ENCODE measurements at regions not wholly inside any gene's neighbourhood (a gene's known extent, or its start where the extent isn't known, plus 50 kb on each side); places are given as distances from the start of the nearest gene placed in this dataset.

GRCh38 chr14:101502761-101503392 is 58.4 kb upstream of the DIO3 start:
- Histone ChIP-seq H4K20me1 (ENCODE audit: insufficient read depth, low read length) (no peaks in the 10 kb centered on the region), H3K9ac (ENCODE audit: low read length) (no peak overlapping the region), H2AFZ (ENCODE audit: low read length) (no peak overlapping the region), H3K9me3 (replicated peaks; ENCODE audit: insufficient read depth, low read length) (no peaks in the 10 kb centered on the region), H3K27ac (ENCODE audit: low read length) (no peak overlapping the region), H3K4me2 (ENCODE audit: low read depth, low read length) (no peak overlapping the region), H3K79me2 (ENCODE audit: low read length) (no peaks in the 10 kb centered on the region), H3K4me3 (ENCODE audit: low read length) (no peak overlapping the region), H3K4me1 (ENCODE audit: low read length) (no peaks in the 10 kb centered on the region), H3K27me3 (replicated peaks; ENCODE audit: insufficient read depth, low read length) (peaks cover 6% of the 10 kb centered on the region), H3K9me2 (replicated peaks; ENCODE audit: insufficient read depth, low read length) (no peaks in the 10 kb centered on the region), H3F3A (ENCODE audit: insufficient read depth, low read length) (no peaks in the 10 kb centered on the region), H3K36me3 (replicated peaks; ENCODE audit: insufficient read depth, low read length) (no peaks in the 10 kb centered on the region)
- TF ChIP-seq EZH2phosphoT487 (IDR thresholded peaks at IDR 0.05; ENCODE audit: low read length), result no peak
- TF ChIP-seq CTCF (IDR thresholded peaks at IDR 0.05; ENCODE audit: low read length), result no peak
- no peak for TF ChIP-seq EZH2 (optimal IDR thresholded peaks at IDR 0.05; ENCODE audit: low read depth, low read length)
- no peak for DNase-seq

- Histone ChIP-seq H3K4me3 (ENCODE audit: low read length) (no peak overlapping the region), H3K27ac (ENCODE audit: low read length) (no peak overlapping the region), H3K4me2 (ENCODE audit: low read depth, low read length) (no peak overlapping the region), H3F3A (ENCODE audit: insufficient read depth, low read length) (no peaks in the 10 kb centered on the region), H3K27me3 (replicated peaks; ENCODE audit: insufficient read depth, low read length) (peaks cover 3% of the 10 kb centered on the region; the same call in 1 of the 2 replicates), H4K20me1 (ENCODE audit: insufficient read depth, low read length) (no peaks in the 10 kb centered on the region), H3K79me2 (ENCODE audit: low read length) (no peaks in the 10 kb centered on the region), H3K9me3 (replicated peaks; ENCODE audit: insufficient read depth, low read length) (no peaks in the 10 kb centered on the region), H2AFZ (ENCODE audit: low read length) (no peak overlapping the region), H3K4me1 (ENCODE audit: low read length) (no peaks in the 10 kb centered on the region), H3K36me3 (replicated peaks; ENCODE audit: insufficient read depth, low read length) (no peaks in the 10 kb centered on the region), H3K9me2 (replicated peaks; ENCODE audit: insufficient read depth, low read length) (no peaks in the 10 kb centered on the region), H3K9ac (ENCODE audit: low read length) (no peak overlapping the region)
- DNase-seq, result no peak
- TF ChIP-seq EZH2 (optimal IDR thresholded peaks at IDR 0.05; ENCODE audit: low read depth, low read length) (no peak), EZH2phosphoT487 (IDR thresholded peaks at IDR 0.05; ENCODE audit: low read length) (no peak), CTCF (IDR thresholded peaks at IDR 0.05; ENCODE audit: low read length) (no peak)
Observed at GRCh38 chr14:101503431-101504095, 57.7 kb upstream of the DIO3 start.

GRCh38 chr14:101504096-101504948 is 57.0 kb upstream of the DIO3 start:
- peaks cover 3% of the 10 kb centered on the region; the same call in 1 of the 2 replicates for H3K27me3 ChIP-seq (replicated peaks; ENCODE audit: insufficient read depth, low read length)
- no peak for DNase-seq
- no peak overlapping the region for H3K9ac ChIP-seq (ENCODE audit: low read length)
- H4K20me1 ChIP-seq (ENCODE audit: insufficient read depth, low read length), result no peaks in the 10 kb centered on the region
- no peaks in the 10 kb centered on the region for H3K4me1 ChIP-seq (ENCODE audit: low read length)
- H3K36me3 ChIP-seq (replicated peaks; ENCODE audit: insufficient read depth, low read length), result no peaks in the 10 kb centered on the region
- no peaks in the 10 kb centered on the region for H3K9me3 ChIP-seq (replicated peaks; ENCODE audit: insufficient read depth, low read length)
- no peak overlapping the region for H3K4me2 ChIP-seq (ENCODE audit: low read depth, low read length)
- no peaks in the 10 kb centered on the region for H3K79me2 ChIP-seq (ENCODE audit: low read length)
- H2AFZ ChIP-seq (ENCODE audit: low read length), result no peak overlapping the region
- H3K4me3 ChIP-seq (ENCODE audit: low read length), result no peak overlapping the region
- no peaks in the 10 kb centered on the region for H3K9me2 ChIP-seq (replicated peaks; ENCODE audit: insufficient read depth, low read length)
- no peak overlapping the region for H3K27ac ChIP-seq (ENCODE audit: low read length)
- TF ChIP-seq CTCF (IDR thresholded peaks at IDR 0.05; ENCODE audit: low read length), result no peak
- TF ChIP-seq EZH2phosphoT487 (IDR thresholded peaks at IDR 0.05; ENCODE audit: low read length), result no peak
- TF ChIP-seq EZH2 (optimal IDR thresholded peaks at IDR 0.05; ENCODE audit: low read depth, low read length), result no peak
- H3F3A ChIP-seq (ENCODE audit: insufficient read depth, low read length), result no peaks in the 10 kb centered on the region

All from MM.1S (cell line).